ENCODE measurements at regions not wholly inside any gene's neighbourhood (a gene's known extent, or its start where the extent isn't known, plus 50 kb on each side); places are given as distances from the start of the nearest gene placed in this dataset.
"Not testable (repeated sequence)": the region's sequence is repeated elsewhere in the genome, so short reads cannot be mapped to it uniquely, and the experiment has no call there.

- DNase-seq (ENCODE audit: low read depth), result no peak
Observed at GRCh38 chr1:168421399-168422004, 122.3 kb downstream of the XCL2 start.

- DNase-seq (ENCODE audit: low read depth), result no peak
Observed at GRCh38 chr1:168420177-168420576, 123.6 kb downstream of the XCL2 start.

GRCh38 chr1:168419736-168420135, 124.1 kb downstream of the XCL2 start:
- no peak for DNase-seq (ENCODE audit: low read depth)

- no peak for DNase-seq (ENCODE audit: low read depth)
Observed at GRCh38 chr1:168416220-168416619, 127.6 kb downstream of the XCL2 start.

- DNase-seq (ENCODE audit: low read depth), result no peak
Observed at GRCh38 chr1:168414914-168415313, 128.9 kb downstream of the XCL2 start.

GRCh38 chr1:168410464-168410863, 129.8 kb downstream of the TBX19 start:
- no peak for DNase-seq (ENCODE audit: low read depth)

- peak; percentile 90 for DNase-seq (ENCODE audit: low read depth)
Observed at GRCh38 chr1:168408884-168409283, 128.2 kb downstream of the TBX19 start.

- peak; percentile 59 for DNase-seq (ENCODE audit: low read depth)
Observed at GRCh38 chr1:168408539-168408865, 127.8 kb downstream of the TBX19 start.

GRCh38 chr1:168407832-168408538, 127.3 kb downstream of the TBX19 start:
- no peak for DNase-seq (ENCODE audit: low read depth)

GRCh38 chr1:168405906-168406549, 125.4 kb downstream of the TBX19 start:
- DNase-seq (ENCODE audit: low read depth), result no peak

GRCh38 chr1:168403140-168403539, 122.5 kb downstream of the TBX19 start:
- no peak for DNase-seq (ENCODE audit: low read depth)

- not testable (repeated sequence) for DNase-seq (ENCODE audit: low read depth)
Observed at GRCh38 chr1:168402466-168402865, 121.8 kb downstream of the TBX19 start.

- no peak for DNase-seq (ENCODE audit: low read depth)
Observed at GRCh38 chr1:168401341-168401740, 120.7 kb downstream of the TBX19 start.

GRCh38 chr1:168400139-168400538, 119.5 kb downstream of the TBX19 start:
- no peak for DNase-seq (ENCODE audit: low read depth)

- no peak for DNase-seq (ENCODE audit: low read depth)
Observed at GRCh38 chr1:168397806-168398205, 117.1 kb downstream of the TBX19 start.

GRCh38 chr1:168396940-168397684, 116.4 kb downstream of the TBX19 start:
- DNase-seq (ENCODE audit: low read depth), result no peak

- DNase-seq (ENCODE audit: low read depth), result no peak
Observed at GRCh38 chr1:168396508-168396907, 115.8 kb downstream of the TBX19 start.

GRCh38 chr1:168394858-168395257, 114.2 kb downstream of the TBX19 start:
- DNase-seq (ENCODE audit: low read depth), result no peak

- DNase-seq (ENCODE audit: low read depth), result no peak
Observed at GRCh38 chr1:168392958-168393549, 112.4 kb downstream of the TBX19 start.

GRCh38 chr1:168391851-168392681, 111.4 kb downstream of the TBX19 start:
- no peak for DNase-seq (ENCODE audit: low read depth)

GRCh38 chr1:168390271-168390670, 109.6 kb downstream of the TBX19 start:
- no peak for DNase-seq (ENCODE audit: low read depth)
